ENCODE measurements at regions not wholly inside any gene's neighbourhood (a gene's known extent, or its start where the extent isn't known, plus 50 kb on each side); places are given as distances from the start of the nearest gene placed in this dataset.

GRCh38 chr5:98175474-98175873, 598.0 kb upstream of the RGMB start:
- TF ChIP-seq CTCF (IDR thresholded peaks at IDR 0.05; ENCODE audit: insufficient read depth, low read depth, low read length), result no peak
- TF ChIP-seq EZH2 (IDR thresholded peaks at IDR 0.05; ENCODE audit: insufficient read depth, low read length), result no peak
